GM12892 (cell line): ENCODE measurements at regions not wholly inside any gene's neighbourhood (a gene's known extent, or its start where the extent isn't known, plus 50 kb on each side); places are given as distances from the start of the nearest gene placed in this dataset.

ENCODE experiments used
- POLR2A ChIP-seq: IDR thresholded peaks from 2 replicates; pipeline ENCODE4 v1.6.1; 2011; ENCODE audit warnings: low read depth, low read length, control low read depth
- POLR2AphosphoS5 ChIP-seq: IDR thresholded peaks from 2 replicates; pipeline ENCODE4 v1.6.1; 2011; ENCODE audit warnings: low read depth, low read length, control low read depth
- TAF1 ChIP-seq: IDR thresholded peaks from 2 replicates; pipeline ENCODE4 v1.6.1; 2011; ENCODE audit warnings: low read depth, mild to moderate bottlenecking, control low read depth, low read length, borderline replicate concordance

GRCh38 chr1:87933171-87933570, 604.5 kb downstream of the LMO4 start:
- TF ChIP-seq POLR2A (no peak), POLR2AphosphoS5 (no peak), TAF1 (no peak)
